Mesodermal cell (in vitro differentiated cells): ENCODE measurements at regions not wholly inside any gene's neighbourhood (a gene's known extent, or its start where the extent isn't known, plus 50 kb on each side); places are given as distances from the start of the nearest gene placed in this dataset.
A peak's percentile ranks its signal among the peaks of the same experiment; 100 is the strongest.

Source experiments
- H3K27ac ChIP-seq: 2 replicates; pipeline ENCODE4 v1.7.0; 2013; ENCODE audit warnings: mild to moderate bottlenecking, low read depth, low read length, moderate library complexity; ENCODE audit not compliant: severe bottlenecking
- H3K36me3 ChIP-seq: 2 replicates; pipeline ENCODE4 v1.7.1; 2013; ENCODE audit warnings: mild to moderate bottlenecking, low read length, moderate library complexity; ENCODE audit not compliant: control insufficient read depth, insufficient read depth
- H3K4me1 ChIP-seq: one replicate; pipeline ENCODE4 v1.7.1; 2013; ENCODE audit warnings: mild to moderate bottlenecking, low read length; ENCODE audit not compliant: insufficient read depth, control insufficient read depth, poor library complexity, severe bottlenecking
- H3K4me3 ChIP-seq: 2 replicates; pipeline ENCODE4 v1.7.0; 2013; ENCODE audit warnings: low read length, control low read depth, mild to moderate bottlenecking; ENCODE audit not compliant: insufficient read depth, poor library complexity, severe bottlenecking; ENCODE audit errors: extremely low read depth
- H3K9me3 ChIP-seq: 2 replicates; pipeline ENCODE4 v1.7.1; 2013; ENCODE audit warnings: mild to moderate bottlenecking, low read length, moderate library complexity; ENCODE audit not compliant: control insufficient read depth
- WGBS, 2 experiments: methylation state at CpG; one replicate each; pipeline ENCODE4 v1.1.5; 2013; ENCODE audit warnings: missing lambda C conversion rate in 2 of 2; ENCODE audit not compliant: insufficient coverage in 2 of 2; 5-methylcytosine and 5-hydroxymethylcytosine counted together

DNA sequence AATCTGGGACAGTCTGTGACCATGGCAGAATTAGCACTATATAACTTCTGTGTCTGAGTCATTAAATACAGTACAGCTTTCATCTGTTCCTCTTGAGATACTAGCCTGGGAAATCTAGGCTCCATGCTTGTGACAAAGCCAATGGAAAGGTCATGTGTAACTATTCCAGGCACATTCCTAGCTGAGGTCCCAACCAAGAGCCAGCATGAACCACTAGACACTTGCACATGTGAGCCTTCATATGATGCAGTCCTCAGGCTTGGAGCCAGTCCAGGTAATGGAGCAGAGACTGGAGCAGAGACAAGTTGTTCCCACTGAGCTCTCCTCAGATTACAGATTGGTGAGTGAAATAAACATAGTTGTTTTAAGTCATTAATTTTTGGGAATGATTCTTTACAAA lies 412.4 kb upstream of the ZNF462 start:
- Histone ChIP-seq H3K36me3 (no peaks in the 10 kb centered on the region), H3K4me3 (no peak overlapping the region), H3K4me1 (peaks cover 12% of the 10 kb centered on the region), H3K27ac (no peak overlapping the region), H3K9me3 (no peaks in the 10 kb centered on the region)

DNA sequence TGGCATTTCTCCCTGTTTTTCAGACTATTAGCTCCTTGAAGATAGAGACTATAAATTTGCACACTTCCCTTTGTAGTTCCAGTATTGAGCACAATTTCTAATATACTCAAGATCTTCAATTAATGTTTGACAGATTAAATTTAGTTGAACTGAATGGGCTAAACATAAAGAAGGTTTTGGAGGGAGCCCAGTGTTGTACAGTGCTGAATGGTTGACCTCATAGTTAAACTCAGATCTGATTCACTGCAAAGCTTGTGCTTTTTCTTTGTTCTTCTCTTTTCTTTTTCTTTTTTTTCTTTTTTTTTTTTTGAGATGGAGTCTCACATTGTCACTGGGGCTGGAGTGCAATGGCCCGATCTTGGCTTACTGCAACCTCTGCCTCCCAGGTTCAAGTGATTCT lies 411.7 kb upstream of the ZNF462 start:
- WGBS, 2 experiments: 89 to 100% methylated on average over 1 of the region's 1 CpG
- no peak overlapping the region for H3K4me3 ChIP-seq

DNA sequence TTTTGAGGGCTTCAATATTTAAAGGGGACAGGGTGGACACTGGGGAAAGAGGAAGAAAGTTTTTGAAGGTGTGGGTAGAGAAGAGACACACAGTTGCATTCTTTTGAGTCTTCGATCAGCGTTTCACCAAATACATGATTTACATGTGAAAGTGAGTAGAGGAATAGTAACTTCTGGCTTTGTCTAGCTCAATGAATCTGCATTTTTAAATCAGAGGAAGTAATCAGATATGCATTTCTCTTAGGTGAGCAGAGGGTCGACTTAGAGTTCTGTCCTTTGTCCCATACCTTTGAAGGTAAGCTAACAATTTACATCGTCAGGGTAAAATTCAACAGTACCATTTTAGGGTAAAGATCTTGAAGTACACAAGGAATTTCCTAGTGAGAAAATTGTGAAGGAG lies 406.4 kb upstream of the ZNF462 start:
- H3K9me3 ChIP-seq: peaks cover 4% of the 10 kb centered on the region
- H3K27ac ChIP-seq: no peak overlapping the region
- no peaks in the 10 kb centered on the region for H3K4me1 ChIP-seq
- H3K4me3 ChIP-seq: no peak overlapping the region
- WGBS, 2 experiments: 59 to 75% methylated on average over 2 of the region's 4 CpGs
- H3K36me3 ChIP-seq: no peaks in the 10 kb centered on the region

More for the DNA sequence above, 411.7 kb upstream of the ZNF462 start:
- Histone ChIP-seq H3K36me3 (no peaks in the 10 kb centered on the region), H3K9me3 (no peaks in the 10 kb centered on the region), H3K27ac (no peak overlapping the region), H3K4me1 (peaks cover 12% of the 10 kb centered on the region)

- H3K36me3 ChIP-seq: no peaks in the 10 kb centered on the region
- peak overlapping the region; percentile 71 for H3K27ac ChIP-seq
- no peak overlapping the region for H3K4me3 ChIP-seq
- peaks cover 11% of the 10 kb centered on the region for H3K9me3 ChIP-seq
- 40 to 51% methylated on average over 5 to 6 of the region's 8 CpGs for WGBS, 2 experiments
- peaks cover 6% of the 10 kb centered on the region for H3K4me1 ChIP-seq
These were observed 395.7 kb upstream of the ZNF462 start for GRCh38 chr9:106467113-106467864.

DNA sequence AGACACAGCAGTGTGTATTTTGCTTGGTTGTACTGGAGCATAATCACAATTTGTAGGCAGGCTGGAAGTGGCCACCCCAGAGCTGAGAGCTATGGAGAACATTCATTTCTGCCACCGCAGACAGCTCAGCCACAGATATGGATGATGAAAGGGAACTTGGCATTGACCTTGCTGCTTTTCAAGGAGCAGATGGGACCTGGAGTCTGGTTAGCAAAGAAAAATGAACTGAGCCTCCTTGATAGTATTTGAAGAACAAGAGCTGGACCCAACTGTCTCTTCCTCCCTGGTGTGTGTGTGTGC lies 395.2 kb upstream of the ZNF462 start:
- Histone ChIP-seq H3K9me3 (peaks cover 11% of the 10 kb centered on the region), H3K4me3 (no peak overlapping the region), H3K27ac (peak overlapping the region; percentile 71), H3K4me1 (peaks cover 6% of the 10 kb centered on the region), H3K36me3 (no peaks in the 10 kb centered on the region)
- WGBS, 2 experiments: 100% methylated on average over 1 of the region's 1 CpG

- Histone ChIP-seq H3K4me3 (no peak overlapping the region), H3K4me1 (peaks cover 6% of the 10 kb centered on the region), H3K27ac (no peak overlapping the region)
These were observed 394.5 kb upstream of the ZNF462 start for GRCh38 chr9:106468431-106468830.

GRCh38 chr9:106478312-106478711 lies 384.7 kb upstream of the ZNF462 start:
- Histone ChIP-seq H3K9me3 (peaks cover 2% of the 10 kb centered on the region), H3K4me3 (no peak overlapping the region), H3K27ac (peak overlapping the region; percentile 60), H3K4me1 (peaks cover 20% of the 10 kb centered on the region), H3K36me3 (no peaks in the 10 kb centered on the region)
- no CpG with 5 or more reads among the region's 1 CpG for whole genome bisulfite sequencing, 2 experiments

More at GRCh38 chr9:106468431-106468830, 394.5 kb upstream of the ZNF462 start:
- Histone ChIP-seq H3K9me3 (peaks cover 15% of the 10 kb centered on the region), H3K36me3 (no peaks in the 10 kb centered on the region)

DNA sequence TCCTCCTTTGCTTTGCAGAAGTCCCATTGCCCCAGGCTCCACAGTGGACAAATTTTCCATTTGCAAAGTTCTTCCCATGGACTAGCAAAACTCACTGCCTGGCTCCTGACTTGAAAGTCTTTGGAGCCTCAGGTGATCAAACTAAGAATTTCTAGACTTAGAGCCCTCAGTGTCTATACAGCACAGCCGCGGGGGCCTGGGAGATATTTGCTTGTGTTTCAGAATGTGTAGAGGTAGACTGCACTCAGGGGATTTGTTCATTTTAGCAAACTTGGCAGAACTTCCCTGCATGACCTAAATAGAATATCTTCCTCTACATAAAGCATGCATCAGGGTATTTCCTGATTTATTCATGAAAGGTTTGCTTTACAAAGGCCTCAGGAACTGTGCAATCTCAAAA lies 384.2 kb upstream of the ZNF462 start:
- H3K27ac ChIP-seq: peak overlapping the region; percentile 60
- H3K9me3 ChIP-seq: no peaks in the 10 kb centered on the region
- no peak overlapping the region for H3K4me3 ChIP-seq
- no CpG with 5 or more reads among the region's 2 CpGs for WGBS, 2 experiments
- H3K4me1 ChIP-seq: peaks cover 20% of the 10 kb centered on the region
- H3K36me3 ChIP-seq: no peaks in the 10 kb centered on the region

DNA sequence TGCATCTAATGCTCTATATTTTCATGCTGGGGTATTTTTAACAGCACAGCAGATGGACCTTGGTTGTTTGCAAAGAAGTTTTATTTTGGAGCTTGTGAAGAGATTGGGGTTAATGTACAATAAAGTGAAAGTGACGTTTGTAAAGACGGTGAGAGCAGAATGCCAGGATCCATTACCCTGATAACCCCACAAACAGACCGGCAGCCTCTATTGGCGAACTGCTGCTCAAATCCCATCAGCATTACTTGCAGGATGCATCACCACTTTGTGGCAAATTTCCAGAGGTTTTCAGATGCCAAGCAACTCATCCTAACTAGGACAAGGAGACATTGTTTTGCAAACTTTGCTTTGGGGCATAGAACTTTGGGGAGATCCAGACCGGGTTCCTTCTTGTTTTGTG lies 383.3 kb upstream of the ZNF462 start:
- no peak overlapping the region for H3K27ac ChIP-seq
- H3K9me3 ChIP-seq: no peaks in the 10 kb centered on the region
- H3K4me3 ChIP-seq: no peak overlapping the region
- WGBS, 2 experiments: 95 to 98% methylated on average over 4 to 5 of the region's 5 CpGs
- peaks cover 20% of the 10 kb centered on the region for H3K4me1 ChIP-seq
- no peaks in the 10 kb centered on the region for H3K36me3 ChIP-seq

DNA sequence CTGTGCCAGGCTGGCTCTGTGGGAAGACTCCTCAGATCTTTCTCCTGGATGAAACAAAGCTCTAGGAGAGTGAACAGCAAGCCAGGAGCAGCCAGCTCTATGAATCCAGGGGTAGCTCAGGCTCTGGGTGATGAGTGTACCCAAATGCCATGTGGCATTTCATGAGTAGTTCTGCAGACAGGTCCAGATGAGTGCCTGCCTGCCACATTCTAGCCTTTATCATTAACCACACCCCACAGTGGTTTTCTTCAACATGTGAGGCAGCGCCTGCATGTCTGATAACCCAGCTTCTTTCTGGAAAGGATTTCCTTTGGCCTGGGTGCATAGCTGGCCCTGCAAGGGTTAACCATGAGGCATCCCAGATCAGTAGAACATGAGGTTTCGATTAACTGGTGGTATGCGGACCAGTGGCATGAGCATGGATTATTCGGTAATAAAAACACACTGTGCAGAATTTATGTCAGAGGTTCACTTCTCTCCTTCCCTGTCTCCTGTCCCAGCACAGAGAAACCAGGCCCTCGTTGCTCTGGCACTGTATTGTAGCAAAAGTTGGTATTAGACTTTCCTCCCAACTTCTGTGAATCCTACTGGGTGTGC lies 381.9 kb upstream of the ZNF462 start:
- Histone ChIP-seq H3K4me1 (peaks cover 20% of the 10 kb centered on the region), H3K4me3 (no peak overlapping the region), H3K36me3 (no peaks in the 10 kb centered on the region), H3K27ac (no peak overlapping the region), H3K9me3 (no peaks in the 10 kb centered on the region)
- 90 to 92% methylated on average over 3 to 4 of the region's 5 CpGs for WGBS, 2 experiments

- H3K4me1 ChIP-seq: peaks cover 20% of the 10 kb centered on the region
- H3K36me3 ChIP-seq: no peaks in the 10 kb centered on the region
- no peak overlapping the region for H3K4me3 ChIP-seq
- H3K9me3 ChIP-seq: no peaks in the 10 kb centered on the region
- no peak overlapping the region for H3K27ac ChIP-seq
These were observed 380.2 kb upstream of the ZNF462 start for GRCh38 chr9:106482733-106483132.
